GM23248 (cell line): ENCODE measurements at regions not wholly inside any gene's neighbourhood (a gene's known extent, or its start where the extent isn't known, plus 50 kb on each side); places are given as distances from the start of the nearest gene placed in this dataset.
"Not testable (repeated sequence)": the region's sequence is repeated elsewhere in the genome, so short reads cannot be mapped to it uniquely, and the experiment has no call there.

ENCODE experiments used
- DNase-seq: peaks from one replicate; pipeline ENCODE4 v3.0.0-alpha.2; 2015
- H2AFZ ChIP-seq: fragments of 200-600 bp; sonication (generic); 2 replicates; pipeline ENCODE4 v1.6.1; 2016; ENCODE audit warnings: antibody characterized with exemption
- H3F3A ChIP-seq: fragments of 200-600 bp; sonication (generic); 2 replicates; pipeline ENCODE4 v1.6.1; 2016; ENCODE audit warnings: mild to moderate bottlenecking, antibody characterized with exemption, mixed run types; ENCODE audit not compliant: insufficient read depth
- H3K27ac ChIP-seq: fragments of 200-600 bp; sonication (generic); 2 replicates; pipeline ENCODE4 v1.5.1; 2016; ENCODE audit warnings: mild to moderate bottlenecking
- H3K27me3 ChIP-seq: fragments of 200-600 bp; sonication (generic); replicated peaks from 2 replicates; pipeline ENCODE4 v1.6.1; 2016; ENCODE audit warnings: mild to moderate bottlenecking; ENCODE audit not compliant: insufficient read depth
- H3K36me3 ChIP-seq: fragments of 200-600 bp; sonication (generic); 2 replicates; pipeline ENCODE4 v1.6.1; 2016; ENCODE audit warnings: low read depth, mild to moderate bottlenecking
- H3K4me1 ChIP-seq: fragments of 200-600 bp; sonication (generic); 2 replicates; pipeline ENCODE4 v1.6.1; 2016; ENCODE audit warnings: mild to moderate bottlenecking; ENCODE audit not compliant: insufficient read depth
- H3K4me2 ChIP-seq: fragments of 200-600 bp; sonication (generic); one replicate; pipeline ENCODE4 v1.6.1; 2016; ENCODE audit warnings: mild to moderate bottlenecking; ENCODE audit not compliant: unreplicated experiment
- H3K4me3 ChIP-seq: fragments of 200-600 bp; sonication (generic); 2 replicates; pipeline ENCODE4 v1.5.1; 2016; ENCODE audit warnings: mild to moderate bottlenecking
- H3K79me2 ChIP-seq: fragments of 200-600 bp; sonication (generic); 2 replicates; pipeline ENCODE4 v1.6.1; 2016; ENCODE audit warnings: mild to moderate bottlenecking; ENCODE audit not compliant: insufficient read depth
- H3K9ac ChIP-seq: fragments of 200-600 bp; sonication (generic); 2 replicates; pipeline ENCODE4 v1.6.1; 2016; ENCODE audit warnings: mild to moderate bottlenecking
- H3K9me2 ChIP-seq: fragments of 200-600 bp; sonication (generic); 2 replicates; pipeline ENCODE4 v1.6.1; 2016; ENCODE audit warnings: mixed run types, mild to moderate bottlenecking, moderate library complexity; ENCODE audit not compliant: insufficient read depth
- H3K9me3 ChIP-seq: fragments of 200-600 bp; sonication (generic); one replicate; pipeline ENCODE4 v1.6.1; 2017; ENCODE audit warnings: low read depth
- H4K20me1 ChIP-seq: fragments of 200-600 bp; sonication (generic); 2 replicates; pipeline ENCODE4 v1.6.0; 2016; ENCODE audit not compliant: insufficient read depth
- EZH2 ChIP-seq: fragments of 200-600 bp; sonication (generic); IDR thresholded peaks from 2 replicates; pipeline ENCODE4 v1.6.1; 2018; ENCODE audit warnings: antibody characterized with exemption, mild to moderate bottlenecking; ENCODE audit not compliant: insufficient read depth, poor library complexity, severe bottlenecking
- EZH2phosphoT487 ChIP-seq: fragments of 200-600 bp; sonication (generic); IDR thresholded peaks from 2 replicates; pipeline ENCODE4 v1.6.1; 2018; ENCODE audit warnings: antibody characterized with exemption, moderate library complexity, mild to moderate bottlenecking, low read depth; ENCODE audit not compliant: insufficient read depth
- WGBS, 2 experiments: methylation state at CpG; one replicate each; pipeline ENCODE4 v1.1.6; 2015 to 2017; ENCODE audit warnings: low lambda C conversion rate in 2 of 2, low coverage in 1 of 2; ENCODE audit errors: missing lambda C conversion rate in 2 of 2; 5-methylcytosine and 5-hydroxymethylcytosine counted together
- in situ Hi-C: fragments of 300-500 bp; cut with MboI; formaldehyde crosslinking; loops from 2 replicates; pipeline ENCODE4 v1.15.0; 2020

DNA sequence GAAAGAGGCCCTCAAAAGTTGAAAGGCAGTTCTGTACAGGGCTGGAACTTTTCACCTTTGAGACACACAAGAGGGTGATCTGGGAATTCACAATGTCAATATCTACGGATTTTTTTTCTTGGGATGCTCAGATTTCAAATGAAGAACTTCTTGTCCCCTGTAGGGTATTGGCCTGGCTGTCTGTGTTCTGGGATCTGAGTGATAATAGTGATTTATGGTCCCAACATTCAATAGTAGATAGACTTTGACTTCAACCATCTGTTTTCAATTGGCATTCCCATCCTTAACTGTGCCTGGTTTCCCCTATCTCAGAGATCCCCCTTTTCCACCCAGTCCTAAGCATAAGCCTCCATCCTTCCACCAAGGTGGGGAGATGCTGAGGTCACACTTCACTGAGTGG, 274.1 kb downstream of the COG6 start:
- no peak overlapping the region for H2AFZ ChIP-seq
- H3F3A ChIP-seq: no peaks in the 10 kb centered on the region
- WGBS, 2 experiments: 4 to 5% methylated on average over 1 of the region's 1 CpG
- no peaks in the 10 kb centered on the region for H3K4me1 ChIP-seq
- no peaks in the 10 kb centered on the region for H3K79me2 ChIP-seq
- in situ Hi-C loops: no loop called here
- no peak for DNase-seq
- no peak for TF ChIP-seq EZH2phosphoT487
- no peak for TF ChIP-seq EZH2
- no peaks in the 10 kb centered on the region for H3K9me3 ChIP-seq
- H3K27ac ChIP-seq: no peak overlapping the region
- no peak overlapping the region for H3K4me3 ChIP-seq
- H4K20me1 ChIP-seq: no peaks in the 10 kb centered on the region
- H3K4me2 ChIP-seq: no peak overlapping the region
- H3K27me3 ChIP-seq: no peaks in the 10 kb centered on the region; the same call in 1 of the 2 replicates
- H3K9me2 ChIP-seq: no peaks in the 10 kb centered on the region
- no peaks in the 10 kb centered on the region for H3K36me3 ChIP-seq
- no peak overlapping the region for H3K9ac ChIP-seq

DNA sequence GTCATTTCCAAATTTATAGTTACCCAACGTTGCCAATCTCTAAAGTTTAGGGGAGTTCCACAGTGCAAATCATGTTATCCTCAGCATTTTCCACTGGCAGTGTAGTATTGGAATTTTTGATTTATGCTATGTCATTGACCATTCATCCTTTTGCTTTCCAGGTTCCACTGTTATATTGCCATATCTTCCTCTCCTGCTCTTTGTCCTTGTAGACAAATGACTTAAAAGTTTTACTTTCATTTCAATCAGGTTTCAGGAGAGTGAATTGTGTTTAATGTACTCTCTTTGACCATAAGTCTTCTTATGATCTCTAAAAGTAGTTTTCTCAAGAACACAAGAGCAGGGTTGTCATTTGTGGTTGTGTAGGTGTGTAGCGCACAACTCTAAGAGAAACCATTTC, 274.6 kb downstream of the COG6 start:
- Histone ChIP-seq H2AFZ (no peak overlapping the region), H3K79me2 (no peaks in the 10 kb centered on the region), H3K27ac (no peak overlapping the region), H3K27me3 (no peaks in the 10 kb centered on the region; the same call in 1 of the 2 replicates), H3K9me3 (no peaks in the 10 kb centered on the region), H4K20me1 (no peaks in the 10 kb centered on the region), H3K4me2 (no peak overlapping the region), H3K9me2 (no peaks in the 10 kb centered on the region), H3F3A (no peaks in the 10 kb centered on the region), H3K9ac (no peak overlapping the region), H3K36me3 (no peaks in the 10 kb centered on the region), H3K4me1 (no peaks in the 10 kb centered on the region), H3K4me3 (no peak overlapping the region)
- DNase-seq: no peak
- in situ Hi-C loops: no loop called here
- TF ChIP-seq EZH2: no peak
- TF ChIP-seq EZH2phosphoT487: no peak
- WGBS, 2 experiments: 56 to 60% methylated on average over 2 of the region's 2 CpGs

DNA sequence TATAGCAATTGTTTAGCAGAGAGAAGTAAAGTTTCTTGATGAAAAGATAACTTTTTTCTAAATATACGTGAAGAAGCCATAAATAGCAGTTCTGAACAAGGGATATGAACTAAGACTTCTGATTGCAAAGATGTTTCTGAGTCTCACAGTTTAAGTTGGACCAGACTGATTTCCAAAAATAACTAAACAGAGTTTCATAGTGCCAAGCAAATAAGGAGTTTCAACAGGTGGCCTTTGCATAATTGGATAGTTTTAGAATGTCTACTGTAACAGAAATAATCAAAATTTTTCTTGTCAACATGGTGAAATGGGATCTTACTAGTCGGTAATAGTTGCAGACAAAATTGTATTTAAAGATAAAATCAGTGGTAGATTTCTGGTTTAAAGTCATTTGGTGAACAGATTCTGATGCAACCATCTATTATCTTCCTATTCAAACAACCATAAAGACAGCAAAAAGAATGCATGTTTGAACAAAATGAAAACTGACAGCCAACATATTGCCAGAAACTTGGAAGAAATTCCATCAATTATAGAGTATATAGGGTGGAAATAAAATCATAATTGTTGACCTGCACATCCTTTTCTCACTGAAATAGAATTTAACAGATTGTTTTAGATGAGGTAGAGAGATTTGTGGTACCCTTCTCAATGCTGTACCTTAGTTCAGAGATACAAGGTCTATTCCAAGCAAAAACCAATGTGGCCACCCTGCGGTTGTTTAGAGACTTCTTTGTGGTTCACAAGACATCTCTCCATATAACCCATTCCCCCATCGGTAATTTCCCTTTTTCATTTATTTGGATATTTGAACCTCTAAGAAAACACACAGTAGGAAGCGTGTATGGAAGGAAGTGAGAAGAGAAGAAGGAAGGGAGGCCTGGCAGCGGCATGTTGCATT, 275.3 kb downstream of the COG6 start:
- Histone ChIP-seq H4K20me1 (no peaks in the 10 kb centered on the region), H3K79me2 (no peaks in the 10 kb centered on the region), H3K9me3 (no peaks in the 10 kb centered on the region), H2AFZ (no peak overlapping the region), H3F3A (no peaks in the 10 kb centered on the region), H3K9ac (no peak overlapping the region), H3K27ac (no peak overlapping the region), H3K36me3 (no peaks in the 10 kb centered on the region), H3K4me3 (no peak overlapping the region), H3K9me2 (no peaks in the 10 kb centered on the region), H3K4me2 (no peak overlapping the region), H3K27me3 (no peaks in the 10 kb centered on the region; the same call in 1 of the 2 replicates), H3K4me1 (no peaks in the 10 kb centered on the region)
- in situ Hi-C loops: no loop called here
- DNase-seq: no peak
- 59 to 60% methylated on average over 6 of the region's 6 CpGs for WGBS, 2 experiments
- no peak for TF ChIP-seq EZH2phosphoT487
- no peak for TF ChIP-seq EZH2

- TF ChIP-seq EZH2: no peak
- TF ChIP-seq EZH2phosphoT487: no peak
- Histone ChIP-seq H3K27me3 (no peaks in the 10 kb centered on the region; the same call in 1 of the 2 replicates), H3K79me2 (no peaks in the 10 kb centered on the region), H2AFZ (no peak overlapping the region), H3K4me1 (no peaks in the 10 kb centered on the region), H4K20me1 (no peaks in the 10 kb centered on the region), H3K9me3 (no peaks in the 10 kb centered on the region), H3K4me2 (no peak overlapping the region), H3K4me3 (no peak overlapping the region), H3K9ac (no peak overlapping the region), H3K9me2 (no peaks in the 10 kb centered on the region), H3F3A (no peaks in the 10 kb centered on the region), H3K27ac (no peak overlapping the region), H3K36me3 (no peaks in the 10 kb centered on the region)
- 64 to 72% methylated on average over 2 of the region's 2 CpGs for WGBS, 2 experiments
- no peak for DNase-seq
- in situ Hi-C loops: no loop called here
Observed at GRCh38 chr13:39931505-39931904, 276.0 kb downstream of the COG6 start.

GRCh38 chr13:39932514-39932913, 277.1 kb downstream of the COG6 start:
- in situ Hi-C loops: not testable (repeated sequence)

More at GRCh38 chr13:39932514-39932913, 277.1 kb downstream of the COG6 start:
- H3K27ac ChIP-seq, DNase-seq, H3K4me1 ChIP-seq, H2AFZ ChIP-seq, H4K20me1 ChIP-seq, H3K9me2 ChIP-seq, H3K4me2 ChIP-seq, H3K36me3 ChIP-seq, H3K9me3 ChIP-seq, H3F3A ChIP-seq, H3K27me3 ChIP-seq, H3K9ac ChIP-seq, H3K4me3 ChIP-seq, H3K79me2 ChIP-seq: not testable (repeated sequence)
- WGBS, 2 experiments: 71 to 75% methylated on average over 2 of the region's 2 CpGs
